ENCODE measurements at regions not wholly inside any gene's neighbourhood (a gene's known extent, or its start where the extent isn't known, plus 50 kb on each side); places are given as distances from the start of the nearest gene placed in this dataset.

- CTCF ChIA-PET: no interaction called here
- Histone ChIP-seq H3K14ac (replicated peaks; ENCODE audit: low read depth, low read length) (no peak overlapping the region), H3K56ac (ENCODE audit: extremely low read depth, insufficient read depth, low read length) (no peak overlapping the region), H2BK120ac (ENCODE audit: low read depth, low read length) (no peak overlapping the region), H2BK5ac (ENCODE audit: low read depth, low read length, poor library complexity, severe bottlenecking) (no peak overlapping the region), H4K91ac (ENCODE audit: insufficient read depth, low read depth, low read length) (no peak overlapping the region), H4K8ac (ENCODE audit: low read depth in 2 of 2, low read length in 2 of 2) (no peak overlapping the region), H2AFZ (replicated peaks; ENCODE audit: low read length, poor library complexity) (no peak overlapping the region), H4K20me1 (ENCODE audit: insufficient read depth, low read length) (no peaks in the 10 kb centered on the region), H3K27me3 (ENCODE audit: control insufficient read depth, insufficient read depth, low read length) (no peaks in the 10 kb centered on the region), H3K4ac (ENCODE audit: low read depth, low read length) (no peak overlapping the region), H3K27ac (ENCODE audit: insufficient read depth, low read length) (no peak overlapping the region), H2AK5ac (ENCODE audit: low read depth, low read length) (0 out of 2 replicates have a peak overlapping the region, but pooled peaks have one; percentile 11), H4K5ac (ENCODE audit: low read depth, low read length) (no peak overlapping the region), H3K4me2 (ENCODE audit: low read depth, low read length) (no peak overlapping the region), H3K9me3 (ENCODE audit: control insufficient read depth, insufficient read depth, low read length) (peaks cover 4% of the 10 kb centered on the region; the same call in 1 of the 2 replicates), H2BK20ac (ENCODE audit: low read depth, low read length) (no peak overlapping the region), H2AK9ac (replicated peaks; ENCODE audit: low read depth, low read length, poor library complexity) (no peak overlapping the region), H3K9me1 (ENCODE audit: insufficient read depth, low read length) (peaks cover 18% of the 10 kb centered on the region), H3K18ac (ENCODE audit: low read depth, low read length) (no peak overlapping the region), H3K36me3 (ENCODE audit: control insufficient read depth, insufficient read depth, low read length) (no peaks in the 10 kb centered on the region), H2BK15ac (ENCODE audit: low read depth, low read length) (no peak overlapping the region), H3K79me1 (ENCODE audit: low read depth in 1 of 2, low read length in 2 of 2) (no peaks in the 10 kb centered on the region), H3K4me1 (ENCODE audit: control insufficient read depth, insufficient read depth, low read length) (peaks cover 30% of the 10 kb centered on the region), H3K23ac (ENCODE audit: low read depth, low read length) (no peak overlapping the region), H3K9ac (ENCODE audit: low read depth, low read length) (no peak overlapping the region), H3K4me3 (ENCODE audit: insufficient read depth, low read depth, low read length) (no peak overlapping the region)
- POLR2A ChIA-PET (ENCODE audit: unreplicated experiment): no interaction called here
- dilution Hi-C loops (cut with HindIII; ENCODE audit: low sequenced_read_pairs, unreplicated experiment) (no loop called here), in situ Hi-C loops (cut with MboI; ENCODE audit: low sequenced_read_pairs) (no loop called here), intact Hi-C loops (cut with micrococcal nuclease) (no loop called here)
- ATAC-seq (ENCODE audit: low read depth): no peak
- no CpG with 5 or more reads among the region's 1 CpG for WGBS, 2 experiments (ENCODE audit: extremely low coverage in 2 of 2, insufficient read length in 1 of 2)
- no TSS peak for BruUV-seq (replicated peaks)
- TF ChIP-seq NFE2L2 (IDR thresholded peaks at IDR 0.05; ENCODE audit: low read depth, low read length): no peak
- no peak for TF ChIP-seq CEBPB (IDR thresholded peaks at IDR 0.05; ENCODE audit: low read depth, low read length)
- no peak for TF ChIP-seq RAD21 (IDR thresholded peaks at IDR 0.05; ENCODE audit: low read length)
- no peak for TF ChIP-seq BHLHE40 (IDR thresholded peaks at IDR 0.05; ENCODE audit: low read depth, low read length)
- no peak for TF ChIP-seq FOS (IDR thresholded peaks at IDR 0.05; ENCODE audit: low read depth, low read length)
- no peak for TF ChIP-seq USF2 (IDR thresholded peaks at IDR 0.05; ENCODE audit: low read depth, low read length)
- TF ChIP-seq RCOR1 (IDR thresholded peaks at IDR 0.05; ENCODE audit: insufficient replicate concordance, low read length): no peak
- no peak for TF ChIP-seq POLR2A (IDR thresholded peaks at IDR 0.05; ENCODE audit: low read depth, low read length)
- no peak for TF ChIP-seq CTCF (conservative IDR thresholded peaks at IDR 0.05; ENCODE audit: low read depth, low read length)
- TF ChIP-seq MXI1 (IDR thresholded peaks at IDR 0.05; ENCODE audit: borderline replicate concordance, low read depth, low read length): no peak
- TF ChIP-seq ELK1 (IDR thresholded peaks at IDR 0.05; ENCODE audit: borderline replicate concordance, low read depth, low read length): no peak
- no peak for TF ChIP-seq MAZ (IDR thresholded peaks at IDR 0.05; ENCODE audit: borderline replicate concordance, low read depth, low read length)
- no peak for TF ChIP-seq CHD1 (IDR thresholded peaks at IDR 0.05; ENCODE audit: low read depth, low read length)
- no peak for TF ChIP-seq MAFK (IDR thresholded peaks at IDR 0.05; ENCODE audit: low read depth, low read length)
- TF ChIP-seq RFX5 (IDR thresholded peaks at IDR 0.05; ENCODE audit: low read depth, low read length): no peak
- DNase-seq: no peak
Observed at GRCh38 chr10:31704195-31704594, 224.4 kb downstream of the ARHGAP12 start.
